Erythroblast (primary cell): ENCODE measurements at regions not wholly inside any gene's neighbourhood (a gene's known extent, or its start where the extent isn't known, plus 50 kb on each side); places are given as distances from the start of the nearest gene placed in this dataset.

Source experiments
- GATA1 ChIP-seq: IDR thresholded peaks from 2 replicates; pipeline ENCODE4 v1.6.1; 2011; ENCODE audit warnings: low read depth, mild to moderate bottlenecking, control low read depth, low read length, moderate library complexity
- POLR2A ChIP-seq: IDR thresholded peaks from 2 replicates; pipeline ENCODE4 v1.6.1; 2011; ENCODE audit warnings: mild to moderate bottlenecking, low read length

DNA sequence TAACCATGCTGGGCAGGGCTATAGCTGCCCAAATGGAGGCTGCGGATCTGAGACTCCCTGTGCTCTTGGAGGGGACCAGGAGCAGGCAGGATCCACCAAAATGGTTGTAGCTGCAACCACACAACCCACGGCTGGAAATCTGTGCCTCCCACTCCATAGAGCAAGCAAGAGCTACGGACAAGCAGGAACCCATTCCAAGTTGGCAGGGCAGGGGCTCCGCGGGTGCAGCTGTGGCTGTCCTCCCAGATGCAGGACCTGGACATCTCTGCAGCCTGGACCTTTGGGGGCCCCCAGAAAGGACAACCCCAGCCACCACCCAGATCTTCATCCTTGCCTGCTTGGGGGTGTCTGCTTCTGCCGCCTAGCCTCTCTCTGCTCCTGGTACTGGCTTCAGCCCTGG, 154.1 kb upstream of the TRAM1L1 start:
- TF ChIP-seq POLR2A (no peak), GATA1 (no peak)
